Muscle of leg (tissue), 3 donors: ENCODE measurements at regions not wholly inside any gene's neighbourhood (a gene's known extent, or its start where the extent isn't known, plus 50 kb on each side); places are given as distances from the start of the nearest gene placed in this dataset.
A peak's percentile ranks its signal among the peaks of the same experiment; 100 is the strongest.

Experiments used
- DNase-seq: peaks from one replicate; pipeline ENCODE4 v3.0.0; 2013
- H3K27ac ChIP-seq: one replicate; pipeline ENCODE4 v1.5.1; 2013; ENCODE audit warnings: mild to moderate bottlenecking, low read length, control low read depth
- H3K27me3 ChIP-seq: one replicate; pipeline ENCODE4 v1.6.1; 2013; ENCODE audit warnings: low read length; ENCODE audit not compliant: control insufficient read depth, insufficient read depth
- H3K36me3 ChIP-seq: one replicate; pipeline ENCODE4 v1.6.1; 2013; ENCODE audit warnings: low read length; ENCODE audit not compliant: control insufficient read depth, insufficient read depth
- H3K4me1 ChIP-seq: one replicate; pipeline ENCODE4 v1.6.1; 2013; ENCODE audit warnings: low read length; ENCODE audit not compliant: control insufficient read depth, insufficient read depth
- H3K4me3 ChIP-seq: one replicate; pipeline ENCODE4 v1.5.1; 2013; ENCODE audit warnings: low read length, control low read depth
- H3K9me3 ChIP-seq: replicated peaks from 2 replicates; pipeline ENCODE4 v1.6.1; 2013; ENCODE audit warnings: low read depth, low read length; ENCODE audit not compliant: control insufficient read depth
- WGBS: methylation state at CpG from one replicate; pipeline ENCODE4 v1.1.5; 2013; ENCODE audit warnings: missing lambda C conversion rate; ENCODE audit not compliant: insufficient coverage; 5-methylcytosine and 5-hydroxymethylcytosine counted together

DNA sequence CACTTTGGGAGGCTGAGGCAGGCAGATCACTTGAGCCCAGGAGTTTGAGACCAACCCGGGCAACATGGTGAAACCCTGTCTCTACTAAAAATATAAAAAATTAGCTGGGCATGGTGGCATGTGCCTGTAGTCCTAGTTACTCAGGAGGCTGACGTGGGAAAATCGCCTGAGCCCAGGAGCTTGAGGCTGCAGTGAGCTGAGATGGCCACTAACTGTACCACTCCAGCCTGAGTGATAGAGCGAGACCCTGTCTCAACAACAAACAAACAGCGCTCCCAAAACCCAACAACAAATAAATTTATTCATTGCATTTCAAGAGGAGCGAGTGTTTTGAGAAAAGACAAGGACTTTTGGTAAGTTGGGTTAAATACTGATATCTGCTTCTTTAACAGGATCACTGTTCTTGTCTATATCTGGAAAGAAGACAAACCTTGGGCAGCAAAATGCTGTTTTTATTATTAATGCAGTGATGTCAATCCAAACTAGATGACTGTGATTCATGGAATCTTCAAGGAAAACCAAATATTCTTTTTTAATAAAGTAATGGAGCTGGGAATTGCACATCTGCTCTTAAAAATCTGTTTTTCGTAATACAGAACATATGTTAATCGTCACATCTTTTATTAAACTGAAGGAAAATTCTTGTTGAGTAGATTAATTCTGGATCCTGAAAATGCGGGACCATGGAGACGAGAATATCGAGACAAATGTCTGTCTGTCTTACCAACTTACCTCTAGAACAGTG, 90.8 kb upstream of the LIMCH1 start:
- peak; percentile 63 for DNase-seq
- H3K4me1 ChIP-seq, result peaks cover 7% of the 10 kb centered on the region

DNA sequence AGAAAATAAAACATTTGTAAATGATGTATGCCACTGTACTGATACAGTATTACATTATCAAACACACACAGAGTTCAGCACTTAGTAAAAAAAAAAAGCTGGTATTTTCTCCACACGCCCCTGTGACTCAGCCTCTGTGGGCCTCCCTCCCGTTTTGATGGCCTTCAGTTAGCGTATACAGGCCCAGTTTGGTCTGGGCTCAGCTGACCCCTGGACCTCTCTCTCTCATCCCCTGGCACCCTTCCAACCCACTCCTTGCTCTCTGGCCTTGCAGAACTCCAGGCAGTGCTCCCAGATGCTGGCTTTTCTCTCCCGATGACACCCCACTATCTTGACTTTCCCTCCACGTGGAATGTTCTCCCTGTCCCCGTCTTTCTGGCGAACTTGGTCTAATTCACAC, 89.0 kb upstream of the LIMCH1 start:
- DNase-seq, result peak; percentile 47
- no peaks in the 10 kb centered on the region for H3K36me3 ChIP-seq
- WGBS, result 64% methylated on average over 5 of the region's 7 CpGs
- no peak overlapping the region for H3K4me3 ChIP-seq
- no peaks in the 10 kb centered on the region for H3K9me3 ChIP-seq
- H3K4me1 ChIP-seq, result peaks cover 9% of the 10 kb centered on the region
- H3K27ac ChIP-seq, result no peak overlapping the region
- no peaks in the 10 kb centered on the region for H3K27me3 ChIP-seq

More for the DNA sequence above, 90.8 kb upstream of the LIMCH1 start:
- no peak overlapping the region for H3K4me3 ChIP-seq
- no peaks in the 10 kb centered on the region for H3K27me3 ChIP-seq
- no peak overlapping the region for H3K27ac ChIP-seq
- 49% methylated on average over 2 of the region's 11 CpGs for WGBS
- no peaks in the 10 kb centered on the region for H3K9me3 ChIP-seq
- H3K36me3 ChIP-seq, result no peaks in the 10 kb centered on the region

DNA sequence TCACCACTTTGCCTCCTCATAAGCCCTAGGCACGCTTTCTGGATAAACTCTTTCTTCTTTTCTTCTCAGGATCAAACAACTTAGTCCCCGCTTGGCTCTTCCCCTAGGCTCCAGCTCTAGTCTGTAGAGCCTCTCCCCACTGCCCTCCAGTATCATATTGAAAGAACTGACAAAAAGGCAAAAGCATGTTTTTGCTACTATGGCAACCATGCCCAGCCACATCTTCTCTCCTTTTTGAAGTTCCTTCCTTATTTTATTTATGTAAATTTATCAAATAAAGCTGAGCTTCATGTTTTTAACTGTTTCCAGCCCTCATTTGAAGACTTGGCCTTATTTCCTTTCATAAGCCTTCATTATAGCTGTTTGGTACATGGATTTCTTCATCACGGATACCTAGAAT, 86.0 kb upstream of the LIMCH1 start:
- 69% methylated on average over 2 of the region's 3 CpGs for WGBS
- H3K4me1 ChIP-seq, result peaks cover 14% of the 10 kb centered on the region
- no peaks in the 10 kb centered on the region for H3K36me3 ChIP-seq
- no peak for DNase-seq
- H3K9me3 ChIP-seq, result no peaks in the 10 kb centered on the region
- H3K27me3 ChIP-seq, result no peaks in the 10 kb centered on the region
- H3K27ac ChIP-seq, result no peak overlapping the region
- no peak overlapping the region for H3K4me3 ChIP-seq

DNA sequence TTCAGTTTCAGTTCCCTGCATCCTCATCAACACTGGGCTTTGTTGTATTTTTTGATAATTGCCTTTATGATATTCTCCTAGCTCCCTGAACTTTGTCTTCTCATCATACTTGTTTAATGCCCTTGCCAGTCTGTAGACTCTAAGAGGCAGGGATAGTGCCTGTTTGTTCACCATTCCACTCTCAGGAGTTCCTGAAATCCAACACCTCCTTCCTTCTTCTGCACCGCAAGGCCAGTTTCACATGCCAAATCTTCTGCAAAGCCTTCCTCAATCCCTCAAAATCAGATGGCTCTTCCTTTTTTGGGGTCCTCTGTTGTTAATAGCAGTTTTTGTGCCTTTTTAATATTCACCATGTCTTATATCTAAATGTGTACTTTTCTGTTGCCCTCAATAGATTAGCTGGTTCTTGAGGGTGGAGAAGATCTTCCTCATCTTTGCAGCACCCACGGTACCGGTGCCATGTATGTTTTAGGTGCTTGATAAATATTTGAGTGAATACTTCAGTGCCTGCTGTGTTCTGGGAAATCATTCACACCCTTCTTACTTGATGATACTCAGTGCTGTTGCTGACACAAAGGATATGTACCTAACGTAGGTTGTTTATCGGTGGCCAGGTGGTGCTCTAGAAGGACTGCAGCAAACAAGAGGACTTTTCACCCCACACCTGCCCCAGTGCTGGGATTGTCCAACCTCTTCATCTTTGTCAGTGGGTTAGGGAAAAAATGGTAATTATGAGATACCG, 85.3 kb upstream of the LIMCH1 start:
- H3K36me3 ChIP-seq, result no peaks in the 10 kb centered on the region
- H3K27ac ChIP-seq, result no peak overlapping the region
- no peaks in the 10 kb centered on the region for H3K27me3 ChIP-seq
- no peak overlapping the region for H3K4me3 ChIP-seq
- no peak for DNase-seq
- H3K9me3 ChIP-seq, result no peaks in the 10 kb centered on the region
- no CpG with 5 or more reads among the region's 6 CpGs for WGBS
- H3K4me1 ChIP-seq, result peaks cover 13% of the 10 kb centered on the region

DNA sequence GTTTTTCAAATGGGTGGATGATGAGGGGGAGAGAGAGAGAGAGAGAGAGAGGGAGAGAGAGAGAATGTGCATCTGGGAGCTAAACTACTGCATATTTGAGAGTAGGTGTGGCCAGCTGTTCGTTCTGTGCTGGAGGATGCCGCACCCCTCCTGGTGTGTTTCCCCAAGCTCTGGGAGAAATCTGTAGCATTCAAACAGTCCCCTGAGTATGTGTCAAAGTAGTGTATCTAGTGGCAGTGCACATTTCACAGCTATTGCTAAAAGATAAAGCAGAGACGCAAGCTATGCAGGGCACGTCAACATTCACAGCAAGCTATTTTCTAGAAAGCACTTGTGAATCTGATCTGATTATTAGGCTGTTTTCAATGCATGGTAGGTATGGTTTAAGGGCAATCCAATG, 83.5 kb upstream of the LIMCH1 start:
- Histone ChIP-seq H3K36me3 (no peaks in the 10 kb centered on the region), H3K27ac (no peak overlapping the region), H3K4me1 (peaks cover 10% of the 10 kb centered on the region), H3K27me3 (no peaks in the 10 kb centered on the region), H3K9me3 (no peaks in the 10 kb centered on the region), H3K4me3 (no peak overlapping the region)
- peak; percentile 43 for DNase-seq
- WGBS, result 35% methylated on average over 4 of the region's 4 CpGs

DNA sequence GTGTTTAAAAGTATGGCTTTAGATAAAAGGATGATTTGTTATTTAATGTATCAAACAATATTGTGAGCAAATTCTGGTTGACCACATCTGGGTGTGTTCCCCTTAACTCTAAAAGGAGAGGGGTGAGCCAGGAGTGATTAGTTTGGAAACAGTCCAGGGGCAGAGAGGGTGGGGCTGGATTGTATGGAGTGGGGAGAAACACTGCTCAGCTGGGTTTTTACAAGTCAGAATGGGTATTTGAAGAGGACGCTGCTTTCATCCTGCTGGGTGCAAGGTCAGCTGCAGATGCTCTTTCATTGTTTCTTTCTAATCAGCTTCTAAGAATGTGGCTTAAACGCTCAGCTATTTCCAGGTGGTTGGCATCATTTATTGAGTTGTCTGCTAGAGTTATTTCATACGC, 82.8 kb upstream of the LIMCH1 start:
- Histone ChIP-seq H3K4me3 (no peak overlapping the region), H3K27ac (peak overlapping the region; percentile 3), H3K4me1 (peaks cover 10% of the 10 kb centered on the region), H3K9me3 (no peaks in the 10 kb centered on the region), H3K27me3 (no peaks in the 10 kb centered on the region), H3K36me3 (no peaks in the 10 kb centered on the region)
- WGBS, result 40% methylated on average over 1 of the region's 3 CpGs
- DNase-seq, result peak; percentile 68

DNA sequence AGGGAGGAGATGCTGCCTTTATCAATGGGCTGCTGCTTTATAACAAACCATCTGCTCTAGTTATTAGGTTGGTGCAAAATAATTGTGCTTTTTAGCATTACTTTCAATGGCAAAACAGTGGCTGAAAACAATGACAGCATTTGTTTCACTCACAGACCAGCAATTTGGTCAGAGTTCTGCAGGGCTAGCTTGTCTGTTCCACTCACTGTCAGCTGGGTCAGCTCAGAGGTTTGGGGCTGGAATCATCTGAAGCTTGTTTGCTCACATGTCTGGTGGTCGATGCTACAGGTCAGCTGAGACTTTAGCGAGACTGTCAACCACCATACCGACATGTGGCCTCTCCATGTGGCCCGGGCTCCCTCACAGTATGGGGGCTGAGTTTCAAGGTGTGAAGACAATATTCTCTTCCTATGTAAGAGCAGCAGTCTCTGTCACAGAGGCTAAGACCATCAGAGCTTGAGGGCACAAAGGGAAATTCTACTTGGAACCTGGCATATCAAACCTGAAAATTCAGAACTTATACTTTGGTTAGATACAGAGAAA, 81.3 kb upstream of the LIMCH1 start:
- no peak for DNase-seq
- Histone ChIP-seq H3K9me3 (no peaks in the 10 kb centered on the region), H3K36me3 (no peaks in the 10 kb centered on the region), H3K4me3 (no peak overlapping the region), H3K27ac (no peak overlapping the region), H3K4me1 (peaks cover 10% of the 10 kb centered on the region), H3K27me3 (no peaks in the 10 kb centered on the region)
- 80% methylated on average over 1 of the region's 4 CpGs for WGBS

DNA sequence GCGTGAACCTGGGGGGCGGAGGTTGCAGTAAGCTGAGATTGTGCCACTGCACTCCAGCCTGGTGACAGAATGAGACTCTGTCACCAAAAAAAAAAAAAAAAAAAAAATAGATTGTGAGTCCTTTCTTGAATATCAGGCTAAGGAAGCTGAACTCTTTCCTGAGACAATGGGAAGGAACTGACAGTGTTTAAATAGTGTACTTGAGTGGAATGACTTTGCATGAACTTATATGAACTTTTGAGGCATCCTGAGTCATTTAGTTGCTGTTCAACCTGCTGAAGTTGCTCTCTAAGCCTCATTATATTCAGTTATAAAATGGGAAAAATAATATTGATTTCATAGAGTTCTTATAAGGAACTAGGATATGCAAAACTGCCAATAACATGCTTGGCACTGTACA, 79.3 kb upstream of the LIMCH1 start:
- no CpG with 5 or more reads among the region's 2 CpGs for WGBS
- DNase-seq, result no peak
- no peak overlapping the region for H3K27ac ChIP-seq
- H3K36me3 ChIP-seq, result no peaks in the 10 kb centered on the region
- no peak overlapping the region for H3K4me3 ChIP-seq
- H3K4me1 ChIP-seq, result peaks cover 13% of the 10 kb centered on the region
- H3K9me3 ChIP-seq, result no peaks in the 10 kb centered on the region
- no peaks in the 10 kb centered on the region for H3K27me3 ChIP-seq

DNA sequence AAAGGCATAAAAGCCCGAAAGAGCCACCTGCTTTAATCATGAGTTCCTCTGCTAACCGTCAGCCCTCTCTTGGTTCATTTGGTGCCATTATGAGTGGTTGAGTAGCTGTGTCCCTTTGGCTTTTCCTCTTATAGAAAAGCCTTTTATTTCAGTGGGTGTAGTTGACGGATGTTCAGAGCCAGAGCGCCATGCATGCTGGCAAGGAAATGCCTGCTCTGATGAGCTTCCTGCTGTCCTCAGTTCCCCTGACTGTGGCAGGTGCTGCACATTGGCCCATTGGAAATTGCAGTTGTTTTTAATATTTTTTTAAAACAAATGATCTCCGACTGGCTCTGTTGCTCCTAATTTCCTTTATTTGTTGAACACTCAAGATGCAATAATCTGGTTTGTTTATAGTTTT, 77.3 kb upstream of the LIMCH1 start:
- peaks cover 4% of the 10 kb centered on the region for H3K4me1 ChIP-seq
- no peak for DNase-seq
- H3K9me3 ChIP-seq, result no peaks in the 10 kb centered on the region
- H3K27me3 ChIP-seq, result no peaks in the 10 kb centered on the region
- no peak overlapping the region for H3K4me3 ChIP-seq
- H3K27ac ChIP-seq, result no peak overlapping the region
- no peaks in the 10 kb centered on the region for H3K36me3 ChIP-seq
- WGBS, result no CpG with 5 or more reads among the region's 5 CpGs

DNA sequence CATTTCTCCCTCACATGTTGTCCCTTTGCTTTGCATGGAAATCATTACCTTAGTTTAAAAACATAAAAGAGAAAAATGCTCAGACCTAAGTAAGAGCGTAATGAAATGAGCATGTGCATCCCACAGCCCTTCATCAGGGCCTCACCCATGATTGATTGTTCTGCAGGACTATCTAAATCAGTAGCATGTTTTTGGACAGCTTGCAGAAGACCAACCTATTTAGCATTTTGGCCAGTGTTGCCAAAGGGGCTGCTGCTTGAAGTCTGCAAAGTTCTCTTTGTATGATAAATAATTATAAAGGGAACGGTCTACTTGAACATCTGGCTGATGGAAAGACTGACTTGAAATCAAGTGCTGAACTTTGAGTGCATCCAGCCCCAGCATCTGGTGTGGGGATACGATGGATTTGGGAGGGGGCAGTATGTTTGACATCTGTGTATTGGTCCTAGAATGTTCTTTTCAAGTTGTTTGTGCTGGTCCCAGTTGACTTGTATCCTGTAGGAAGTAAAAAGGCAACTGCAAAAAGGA, 76.1 kb upstream of the LIMCH1 start:
- Histone ChIP-seq H3K4me1 (peaks cover 4% of the 10 kb centered on the region), H3K27ac (no peak overlapping the region), H3K9me3 (no peaks in the 10 kb centered on the region), H3K4me3 (no peak overlapping the region), H3K27me3 (no peaks in the 10 kb centered on the region), H3K36me3 (no peaks in the 10 kb centered on the region)
- 42% methylated on average over 2 of the region's 3 CpGs for WGBS
- DNase-seq, result peak; percentile 66
